Kidney epithelial cell (primary cell): ENCODE measurements at regions not wholly inside any gene's neighbourhood (a gene's known extent, or its start where the extent isn't known, plus 50 kb on each side); places are given as distances from the start of the nearest gene placed in this dataset.
"Not testable (repeated sequence)": the region's sequence is repeated elsewhere in the genome, so short reads cannot be mapped to it uniquely, and the experiment has no call there.

Source experiments
- DNase-seq: peaks from one replicate; pipeline ENCODE4 v3.0.0-alpha.2; 2010; ENCODE audit warnings: low read depth
- H3K27me3 ChIP-seq: 2 replicates; pipeline ENCODE4 v1.6.0; 2011; ENCODE audit warnings: low read length; ENCODE audit not compliant: control insufficient read depth, insufficient read depth
- H3K36me3 ChIP-seq: 2 replicates; pipeline ENCODE4 v1.5.1; 2011; ENCODE audit warnings: low read length; ENCODE audit not compliant: control insufficient read depth, insufficient read depth
- H3K4me3 ChIP-seq: 2 replicates; pipeline ENCODE4 v1.5.1; 2011; ENCODE audit warnings: low read depth, mild to moderate bottlenecking, control low read depth, low read length
- CTCF ChIP-seq: IDR thresholded peaks from 2 replicates; pipeline ENCODE4 v1.5.1; 2011; ENCODE audit warnings: mild to moderate bottlenecking, moderate library complexity, low read length, control low read depth, inconsistent platforms; ENCODE audit not compliant: insufficient read depth, poor library complexity, severe bottlenecking

- Histone ChIP-seq H3K27me3 (peaks cover 7% of the 10 kb centered on the region), H3K4me3 (no peak overlapping the region), H3K36me3 (no peaks in the 10 kb centered on the region)
- peak; percentile 52 for TF ChIP-seq CTCF
- DNase-seq = no peak
Measured at GRCh38 chr11:67732045-67732787, 57.8 kb upstream of the ALDH3B2 start.

GRCh38 chr11:67731583-67731982, 57.2 kb upstream of the ALDH3B2 start:
- no peak for TF ChIP-seq CTCF
- Histone ChIP-seq H3K36me3 (no peaks in the 10 kb centered on the region), H3K4me3 (no peak overlapping the region)

GRCh38 chr11:67728163-67728571, 53.7 kb upstream of the ALDH3B2 start:
- not testable (repeated sequence) for H3K4me3 ChIP-seq, H3K36me3 ChIP-seq, DNase-seq, H3K27me3 ChIP-seq

More at GRCh38 chr11:67731583-67731982, 57.2 kb upstream of the ALDH3B2 start:
- H3K27me3 ChIP-seq = peaks cover 7% of the 10 kb centered on the region
- no peak for DNase-seq

- DNase-seq, H3K4me3 ChIP-seq, H3K36me3 ChIP-seq, H3K27me3 ChIP-seq: not testable (repeated sequence)
Measured at GRCh38 chr11:67727066-67728040, 52.9 kb upstream of the ALDH3B2 start.
